Heart left ventricle (tissue), 13 donors: ENCODE measurements at regions not wholly inside any gene's neighbourhood (a gene's known extent, or its start where the extent isn't known, plus 50 kb on each side); places are given as distances from the start of the nearest gene placed in this dataset.

ENCODE experiments used
- POLR2A ChIP-seq, 2 donors: fragments of 450-650 bp; IDR thresholded peaks; one replicate each; pipeline ENCODE4 v1.6.1; 2017; ENCODE audit warnings: antibody characterized with exemption in 2 of 2, mild to moderate bottlenecking in 2 of 2, moderate library complexity in 2 of 2
- TF ChIP-seq, protein P1 (sequence below), 12 donors: fragments of 200-600 bp; sonication (generic) in 4 of 12; IDR thresholded peaks; one replicate each; pipeline versions ENCODE4 v1.5.0 to v1.8.0; 2018 to 2022; ENCODE audit warnings: antibody characterized with exemption in 12 of 12, mild to moderate bottlenecking in 5 of 12
- donor health status: ischemic (EF 13 %, LVEDD 7.1; RV severe dilation, severe dysfunction).
- donor health status: DM: no; HTN: yes; CAD: no.
- donor health status: DM: no; HTN: no; CAD: no.
- donor health status: ischemic (EF 25% LVEDD 6.9; RV normal size, moderate dysfunction).
- donor health status: ischemic (EF 25% LVEDD 5.7; RV mildly dilated, moderate dysfunction).
- donor health status: ischemic (EF 35%, LVEDD 5.7; RV mildly dilated, moderate dysfunction).
- donor health status: nonischemic (EF 11% LVEDD 7.7; RV severe dilation, severe dysfunction).
- donor health status: DM: yes; HTN: yes; CAD: no.
- donor health status: PGD.
- donor health status: ischemic (EF 29% LVEDD 5.4; RV normal size, mild dysfunction).
- donor health status: nonischemic (EF 23%, LVEDD 6.1; RV moderate dilation, normal function).

DNA sequence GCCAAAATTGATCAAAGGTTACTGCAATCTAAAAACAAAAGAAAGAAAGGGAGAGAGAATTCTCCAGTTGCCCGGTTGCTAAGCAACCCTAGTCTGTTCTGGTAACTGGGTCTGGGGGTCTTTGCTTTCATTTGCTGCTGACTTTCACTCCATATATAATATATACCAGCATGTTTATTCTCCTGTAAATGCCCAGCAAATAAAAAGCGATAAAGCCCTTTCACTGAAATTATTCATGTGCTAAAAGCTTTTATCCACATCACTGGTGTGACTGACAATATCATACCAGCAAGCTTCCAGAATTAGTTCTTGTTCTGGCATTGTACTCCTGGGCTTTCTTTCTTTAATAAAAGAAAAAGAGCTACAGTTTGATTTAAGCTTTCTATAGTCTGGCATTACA lies 75.5 kb upstream of the ST8SIA3 start:
- no peak for TF ChIP-seq POLR2A (IDR thresholded peaks at IDR 0.05)
- TF ChIP-seq, protein P1, sequence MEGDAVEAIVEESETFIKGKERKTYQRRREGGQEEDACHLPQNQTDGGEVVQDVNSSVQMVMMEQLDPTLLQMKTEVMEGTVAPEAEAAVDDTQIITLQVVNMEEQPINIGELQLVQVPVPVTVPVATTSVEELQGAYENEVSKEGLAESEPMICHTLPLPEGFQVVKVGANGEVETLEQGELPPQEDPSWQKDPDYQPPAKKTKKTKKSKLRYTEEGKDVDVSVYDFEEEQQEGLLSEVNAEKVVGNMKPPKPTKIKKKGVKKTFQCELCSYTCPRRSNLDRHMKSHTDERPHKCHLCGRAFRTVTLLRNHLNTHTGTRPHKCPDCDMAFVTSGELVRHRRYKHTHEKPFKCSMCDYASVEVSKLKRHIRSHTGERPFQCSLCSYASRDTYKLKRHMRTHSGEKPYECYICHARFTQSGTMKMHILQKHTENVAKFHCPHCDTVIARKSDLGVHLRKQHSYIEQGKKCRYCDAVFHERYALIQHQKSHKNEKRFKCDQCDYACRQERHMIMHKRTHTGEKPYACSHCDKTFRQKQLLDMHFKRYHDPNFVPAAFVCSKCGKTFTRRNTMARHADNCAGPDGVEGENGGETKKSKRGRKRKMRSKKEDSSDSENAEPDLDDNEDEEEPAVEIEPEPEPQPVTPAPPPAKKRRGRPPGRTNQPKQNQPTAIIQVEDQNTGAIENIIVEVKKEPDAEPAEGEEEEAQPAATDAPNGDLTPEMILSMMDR (IDR thresholded peaks at IDR 0.05), result no peak
